ENCODE measurements at regions not wholly inside any gene's neighbourhood (a gene's known extent, or its start where the extent isn't known, plus 50 kb on each side); places are given as distances from the start of the nearest gene placed in this dataset.

- intact Hi-C loops (cut with micrococcal nuclease) = no loop called here
- Histone ChIP-seq H3K4me1 (ENCODE audit: control insufficient read depth in 1 of 2, insufficient read depth in 2 of 2, low read length in 2 of 2) (no peaks in the 10 kb centered on the region), H3K79me2 (ENCODE audit: insufficient read depth, low read length) (no peaks in the 10 kb centered on the region), H4K20me1 (ENCODE audit: insufficient read depth) (no peaks in the 10 kb centered on the region), H3K9me2 (ENCODE audit: insufficient read depth) (no peaks in the 10 kb centered on the region), H3K36me3 (ENCODE audit: control insufficient read depth in 1 of 2, insufficient read depth in 2 of 2, low read length in 2 of 2) (no peaks in the 10 kb centered on the region), H3K9ac (ENCODE audit: low read length) (no peak overlapping the region), H2AFZ (ENCODE audit: low read depth, low read length, poor library complexity, severe bottlenecking) (no peak overlapping the region), H3K27ac (ENCODE audit: low read depth, low read length) (no peak overlapping the region), H3K4me3 (replicated peaks in 1 of 2; ENCODE audit: low read depth in 1 of 2, low read length in 2 of 2) (no peak overlapping the region), H3K27me3 (ENCODE audit: insufficient read depth, low read length) (no peaks in the 10 kb centered on the region), H3K9me3 (ENCODE audit: control insufficient read depth in 1 of 2, insufficient read depth in 1 of 2, low read depth in 1 of 2, low read length in 2 of 2) (peaks cover 4 to 8% of the 10 kb centered on the region in 2 experiments; a peak in 2 of 4 replicates), H3K4me2 (ENCODE audit: low read length) (no peak overlapping the region)
- no peak for DNase-seq (ENCODE audit: low read depth, low spot score)
- POLR2A ChIA-PET = no interaction called here
- RAD21 ChIA-PET (ENCODE audit: low non-redundant PET in 1 of 2, low total read pairs in 2 of 2, uncharacterized antibody in 2 of 2, unreplicated experiment in 2 of 2) = no interaction called here
- TF ChIP-seq JUND (IDR thresholded peaks at IDR 0.05) (no peak), EZH2 (IDR thresholded peaks at IDR 0.05) (no peak), EGR1 (IDR thresholded peaks at IDR 0.05; ENCODE audit: low read depth) (no peak), SRF (IDR thresholded peaks at IDR 0.05; ENCODE audit: low read depth) (no peak), POLR2A (IDR thresholded peaks at IDR 0.05; ENCODE audit: borderline replicate concordance, extremely low read depth, insufficient read depth, insufficient read length) (no peak), CTCF (IDR thresholded peaks at IDR 0.05 in 2 of 3, conservative IDR thresholded peaks at IDR 0.05 in 1 of 3; ENCODE audit: borderline replicate concordance in 1 of 3, insufficient read depth in 1 of 3, low read depth in 2 of 3, low read length in 2 of 3) (no peak), RAD21 (IDR thresholded peaks at IDR 0.05; ENCODE audit: low read depth) (no peak), ZBTB33 (IDR thresholded peaks at IDR 0.05; ENCODE audit: extremely low read depth, insufficient replicate concordance, low read length) (no peak), YY1 (IDR thresholded peaks at IDR 0.05; ENCODE audit: extremely low read depth, insufficient replicate concordance, low read depth, low read length) (no peak), TCF7L2 (IDR thresholded peaks at IDR 0.05; ENCODE audit: borderline replicate concordance, extremely low read depth, insufficient read depth, insufficient read length) (no peak), ZFX (IDR thresholded peaks at IDR 0.05) (no peak), SP1 (IDR thresholded peaks at IDR 0.05; ENCODE audit: low read depth) (no peak), CBX3 (IDR thresholded peaks at IDR 0.05; ENCODE audit: low read depth) (no peak), EZH2phosphoT487 (IDR thresholded peaks at IDR 0.05; ENCODE audit: borderline replicate concordance) (no peak), REST (IDR thresholded peaks at IDR 0.05; ENCODE audit: low read depth) (no peak), ATF3 (IDR thresholded peaks at IDR 0.05) (no peak)
- ATAC-seq = no peak
- CTCF ChIA-PET = no interaction called here
- no TSS peak for BruUV-seq (replicated peaks)
Measured at GRCh38 chr18:71212222-71212621, 923.4 kb downstream of the SOCS6 start.

Data from HCT116 (cell line).